ENCODE measurements at regions not wholly inside any gene's neighbourhood (a gene's known extent, or its start where the extent isn't known, plus 50 kb on each side); places are given as distances from the start of the nearest gene placed in this dataset.
"Not testable (repeated sequence)": the region's sequence is repeated elsewhere in the genome, so short reads cannot be mapped to it uniquely, and the experiment has no call there.

GRCh38 chr3:43838009-43838758, 147.4 kb downstream of the ABHD5 start:
- DNase-seq = no peak

DNA sequence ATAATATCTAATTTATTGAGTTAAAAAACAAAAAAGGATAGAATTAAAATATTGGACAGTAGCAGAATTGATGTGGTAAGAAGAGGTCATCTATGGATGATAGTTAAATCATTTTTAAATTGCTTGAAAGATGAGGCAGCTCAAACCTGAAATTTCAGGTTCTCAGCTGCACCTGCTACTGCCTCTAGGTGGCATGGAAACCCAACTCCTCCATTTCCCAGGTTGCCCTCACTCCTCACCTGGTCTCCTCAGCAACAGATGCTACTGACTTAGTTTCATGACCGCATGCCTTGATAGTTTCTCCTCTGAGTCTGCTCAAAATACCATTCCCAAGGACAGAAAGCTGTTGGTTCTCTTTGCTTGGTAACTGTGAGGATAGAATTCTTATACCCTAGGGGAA, 148.1 kb downstream of the ABHD5 start:
- DNase-seq = no peak

DNA sequence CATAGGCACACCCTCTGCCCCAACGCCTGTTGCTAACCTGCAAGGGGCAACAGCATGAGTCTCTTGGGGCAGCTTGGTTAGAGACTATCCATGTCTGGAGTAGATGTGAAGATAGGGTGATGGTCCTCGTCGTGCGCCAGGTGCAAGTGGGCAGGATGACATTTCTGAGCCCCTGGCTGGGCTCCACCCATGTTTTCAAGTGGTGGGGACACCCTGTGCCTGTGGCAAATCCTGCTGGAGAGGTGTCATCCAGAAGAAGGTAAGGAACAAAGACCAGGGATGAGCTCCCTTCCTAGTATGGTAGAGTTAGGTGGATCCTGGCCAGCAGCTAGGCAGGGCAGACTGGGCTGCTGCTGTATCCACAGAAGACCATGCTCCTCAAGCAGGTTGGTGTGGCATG, 152.6 kb downstream of the ABHD5 start:
- DNase-seq = no peak

DNA sequence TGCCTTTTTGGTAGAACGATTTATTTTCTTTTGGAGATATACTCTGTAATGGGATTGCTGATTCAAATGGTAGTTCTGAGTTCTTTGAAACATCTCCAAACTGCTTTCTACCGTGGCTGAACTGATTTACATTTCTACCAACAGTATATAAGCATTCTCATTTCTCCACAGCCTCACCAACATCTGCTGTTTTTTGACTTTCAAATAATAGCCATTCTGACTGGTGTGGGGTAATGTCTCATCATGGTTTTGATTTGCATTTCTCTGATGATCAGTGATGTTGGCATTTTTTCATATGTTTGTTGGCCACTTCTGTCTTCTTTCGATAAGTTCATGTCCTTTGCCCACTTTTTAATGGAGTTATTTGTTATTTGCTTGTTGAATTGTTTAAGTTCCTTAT, 154.0 kb downstream of the ABHD5 start:
- no peak for DNase-seq

DNA sequence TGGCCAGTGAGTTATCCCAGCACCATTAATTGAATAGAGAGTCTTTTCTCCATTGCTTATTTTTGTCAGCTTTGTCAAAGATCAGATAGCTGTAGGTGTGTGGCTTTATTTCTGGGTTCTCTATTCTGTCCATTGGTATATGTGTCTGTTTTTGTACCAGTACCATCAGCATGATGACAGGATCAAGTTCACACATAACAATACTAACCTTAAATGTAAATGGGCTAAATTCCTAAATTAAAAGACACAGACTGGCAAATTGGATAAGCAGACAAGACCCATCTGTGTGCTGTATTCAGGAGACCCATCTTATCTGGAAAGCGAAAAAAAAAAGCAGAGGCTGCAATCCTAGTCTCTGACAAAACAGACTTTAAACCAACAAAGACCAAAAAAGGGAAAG, 154.8 kb downstream of the ABHD5 start:
- DNase-seq = not testable (repeated sequence)

- no peak for DNase-seq
Measured at GRCh38 chr3:43852066-43852465, 161.3 kb downstream of the ABHD5 start.

DNA sequence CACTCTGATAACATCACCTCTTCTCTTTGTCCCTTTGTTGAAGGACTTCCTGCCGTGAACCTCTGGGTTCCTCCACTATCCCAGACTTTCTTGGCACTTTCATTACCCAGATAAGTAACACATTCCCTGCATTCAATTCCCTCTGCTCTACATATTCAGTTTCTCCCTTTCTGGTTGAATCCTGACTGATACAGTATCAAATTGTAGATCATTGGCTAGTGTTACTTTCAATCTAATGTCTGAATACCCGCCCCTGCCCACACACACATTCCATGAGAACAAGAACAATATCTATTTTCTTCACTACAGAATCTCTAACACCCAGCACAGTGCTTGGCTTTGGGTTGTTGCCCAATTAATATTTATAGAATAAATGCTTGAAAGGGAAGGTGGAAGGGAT, 163.5 kb downstream of the ABHD5 start:
- no peak for DNase-seq

GRCh38 chr3:43854916-43855315, 164.2 kb downstream of the ABHD5 start:
- no peak for DNase-seq

GRCh38 chr3:43855674-43856299, 165.0 kb downstream of the ABHD5 start:
- DNase-seq = peak; percentile 17 to 23

- no peak for DNase-seq
Measured at GRCh38 chr3:43856351-43856750, 165.6 kb downstream of the ABHD5 start.

DNA sequence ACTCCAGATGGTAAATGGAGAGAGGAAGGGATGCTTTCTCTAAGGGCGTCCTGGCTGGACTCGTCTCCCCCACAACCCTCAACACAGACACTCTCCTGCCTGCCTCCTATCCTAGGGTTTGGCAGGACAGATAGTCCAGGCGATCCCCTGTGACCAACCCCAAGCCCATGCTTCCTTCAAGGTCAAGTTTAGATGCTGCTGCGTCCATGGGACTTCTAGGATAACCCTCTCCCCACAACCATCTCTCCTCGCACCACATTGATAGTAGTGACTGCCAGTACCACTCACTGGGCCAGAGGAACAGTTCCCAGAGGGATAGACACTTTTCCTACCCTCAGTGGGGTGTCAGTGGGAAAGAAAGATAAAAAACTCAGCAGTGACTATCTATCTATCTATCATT, 166.0 kb downstream of the ABHD5 start:
- DNase-seq = no peak

DNA sequence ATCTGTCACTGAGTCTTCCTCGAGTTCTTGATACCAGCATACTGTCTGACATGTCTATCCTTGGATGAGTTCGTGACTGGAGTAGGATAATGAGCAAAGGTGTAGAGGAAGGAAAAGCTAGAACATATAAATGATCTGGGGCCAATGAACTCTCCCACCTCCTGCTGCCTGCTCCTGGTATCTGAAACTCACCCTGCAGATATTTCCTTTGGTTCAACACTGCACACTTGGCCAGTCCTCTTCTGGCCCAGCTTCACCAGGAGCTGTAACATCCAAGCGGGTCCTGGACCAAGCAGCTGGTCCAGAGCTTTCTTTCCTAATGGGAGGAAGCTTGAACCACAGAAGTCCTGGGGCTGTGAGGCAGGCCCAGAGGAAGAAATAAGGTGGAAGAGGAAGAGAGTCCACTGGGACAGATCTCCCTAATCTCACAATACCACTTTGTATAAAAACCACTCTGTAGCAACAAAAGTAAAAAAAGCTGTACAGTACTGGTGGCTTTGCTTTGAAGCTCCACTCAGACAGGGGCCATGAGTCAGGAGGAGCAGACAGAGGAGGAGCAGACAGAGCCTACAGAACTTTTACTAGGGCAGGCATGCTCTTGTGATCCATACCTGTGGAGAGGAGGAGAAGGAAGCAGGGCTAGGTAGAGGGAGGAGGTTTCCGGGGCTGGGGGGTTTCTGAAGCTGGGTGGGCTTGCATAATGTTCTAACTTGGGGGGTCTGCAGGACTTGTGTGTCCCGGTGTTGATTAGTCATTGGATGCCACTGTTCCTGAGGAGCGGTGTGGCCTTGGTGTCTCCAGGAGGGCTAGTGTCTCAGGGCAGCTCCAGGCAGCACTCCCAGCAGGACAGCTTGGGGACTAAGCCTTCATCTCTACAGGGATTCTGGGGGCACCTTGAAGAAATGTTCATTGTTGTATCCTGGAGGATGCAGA, 166.9 kb downstream of the ABHD5 start:
- no peak for DNase-seq

GRCh38 chr3:43858294-43858701, 167.6 kb downstream of the ABHD5 start:
- DNase-seq = no peak

DNA sequence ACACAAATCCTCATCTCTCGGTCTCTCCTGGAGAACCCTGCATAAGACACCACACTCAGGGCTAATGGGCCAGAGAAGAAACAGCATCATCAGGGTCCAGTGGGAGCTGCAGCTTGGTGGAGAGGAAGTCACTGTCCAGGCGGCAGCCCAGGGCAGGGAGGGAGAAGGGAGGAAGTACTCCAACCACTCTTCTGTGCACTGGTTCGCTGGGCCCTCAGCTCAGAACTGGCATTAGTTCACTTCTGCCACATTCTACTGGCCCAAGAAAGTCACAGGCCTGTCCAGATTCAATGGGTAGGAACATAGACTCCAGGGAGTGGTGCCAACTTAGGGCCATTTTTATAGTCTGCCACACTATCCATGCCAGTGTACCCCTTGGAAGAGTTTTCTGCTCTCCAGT, 169.0 kb downstream of the ABHD5 start:
- DNase-seq = no peak

- DNase-seq = no peak
Measured at GRCh38 chr3:43861635-43862034, 170.9 kb downstream of the ABHD5 start.

- DNase-seq = no peak
Measured at GRCh38 chr3:43862470-43862869, 171.7 kb downstream of the ABHD5 start.

DNA sequence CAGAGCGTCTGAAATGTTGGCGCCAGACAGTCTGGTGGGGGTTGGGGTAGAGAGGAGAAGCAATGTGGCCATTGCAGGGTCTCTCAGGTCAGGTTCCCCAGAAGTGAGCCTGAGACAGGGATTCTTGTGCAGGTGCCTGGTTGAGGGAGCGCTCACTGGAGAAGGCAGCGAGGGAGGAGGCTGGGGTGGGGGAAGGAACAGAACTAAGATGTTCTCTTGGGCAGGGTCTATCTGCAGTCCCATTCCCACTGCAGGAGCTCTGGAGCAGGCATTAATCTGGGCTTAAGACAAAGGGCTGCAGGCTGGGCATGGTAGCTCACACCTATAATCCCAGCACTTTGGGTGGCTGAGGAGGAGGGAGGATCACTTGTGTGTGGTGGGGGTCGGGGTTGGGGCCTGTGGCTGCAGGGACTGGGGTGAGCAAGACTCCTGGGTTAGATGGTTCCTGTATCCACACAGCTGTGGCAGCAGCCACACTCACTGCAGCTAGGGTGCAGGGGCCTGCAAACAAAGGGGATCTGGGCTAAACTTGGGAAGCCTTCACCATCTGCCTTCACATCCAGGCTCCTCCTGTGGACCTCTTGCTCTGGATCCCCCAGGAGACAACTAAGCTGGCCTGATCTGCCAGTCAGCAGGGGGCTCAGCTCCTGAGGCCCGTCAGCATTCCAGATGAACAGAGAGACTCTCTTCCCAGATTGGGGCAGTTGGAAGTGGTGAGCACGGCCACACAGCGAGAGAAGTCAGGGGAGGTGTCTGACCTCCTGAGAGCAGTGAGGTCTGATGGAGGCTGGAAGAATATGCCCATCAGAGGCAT, 172.5 kb downstream of the ABHD5 start:
- DNase-seq = no peak

GRCh38 chr3:43863966-43864933, 173.5 kb downstream of the ABHD5 start:
- DNase-seq = no peak

DNA sequence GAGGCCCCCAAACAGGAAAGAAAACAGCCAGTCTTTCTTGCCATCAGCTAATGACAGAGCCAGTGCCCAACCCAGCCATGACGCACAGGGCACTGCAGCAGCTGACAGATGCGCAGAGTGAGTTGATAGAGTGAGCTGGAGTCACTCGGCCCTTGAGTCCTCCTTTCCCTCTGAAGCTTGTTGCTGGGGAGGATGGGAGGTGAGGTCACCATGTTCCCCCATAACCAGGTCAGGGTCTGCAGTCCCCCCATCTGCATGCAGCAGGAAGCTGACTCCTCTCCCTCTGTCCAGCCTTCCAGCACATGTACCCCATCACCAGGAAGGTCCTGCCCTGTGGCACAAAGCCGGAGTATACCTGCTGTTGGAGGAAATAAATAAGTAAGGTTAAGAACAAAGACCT, 174.6 kb downstream of the ABHD5 start:
- no peak for DNase-seq

DNA sequence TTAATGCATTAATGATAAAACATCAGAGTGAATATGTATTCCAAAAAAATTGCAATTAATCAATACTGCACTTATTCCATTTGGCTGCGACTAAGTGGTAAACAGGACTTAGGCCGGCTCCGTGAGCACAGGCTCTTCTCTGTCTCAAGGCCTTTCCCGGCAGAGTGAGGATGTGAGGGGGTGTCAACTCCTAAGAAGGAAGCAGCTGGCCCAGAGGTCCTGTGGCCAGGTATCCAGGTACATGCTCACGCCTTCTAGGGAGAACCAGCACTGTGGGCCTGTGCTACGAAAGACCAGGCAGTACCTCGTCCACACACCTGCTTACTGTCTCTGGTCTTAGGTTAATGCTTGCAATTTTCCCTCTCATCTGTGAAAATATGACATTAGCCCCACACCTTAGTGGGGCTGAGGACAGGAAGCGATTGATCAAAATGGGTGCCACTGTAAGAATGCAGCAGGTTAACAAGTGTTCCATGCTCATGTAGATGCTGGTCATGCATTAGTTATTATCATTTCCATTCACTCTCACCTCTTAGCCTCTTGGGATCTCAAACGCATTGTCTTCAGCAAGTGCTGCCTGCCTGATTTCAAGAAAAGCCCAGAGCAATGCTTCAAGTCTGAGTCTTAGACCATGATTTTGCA, 175.3 kb downstream of the ABHD5 start:
- DNase-seq = no peak

Data from right lung (tissue), 2 donors.